ENCODE measurements at regions not wholly inside any gene's neighbourhood (a gene's known extent, or its start where the extent isn't known, plus 50 kb on each side); places are given as distances from the start of the nearest gene placed in this dataset.
"Not testable (repeated sequence)": the region's sequence is repeated elsewhere in the genome, so short reads cannot be mapped to it uniquely, and the experiment has no call there.

DNA sequence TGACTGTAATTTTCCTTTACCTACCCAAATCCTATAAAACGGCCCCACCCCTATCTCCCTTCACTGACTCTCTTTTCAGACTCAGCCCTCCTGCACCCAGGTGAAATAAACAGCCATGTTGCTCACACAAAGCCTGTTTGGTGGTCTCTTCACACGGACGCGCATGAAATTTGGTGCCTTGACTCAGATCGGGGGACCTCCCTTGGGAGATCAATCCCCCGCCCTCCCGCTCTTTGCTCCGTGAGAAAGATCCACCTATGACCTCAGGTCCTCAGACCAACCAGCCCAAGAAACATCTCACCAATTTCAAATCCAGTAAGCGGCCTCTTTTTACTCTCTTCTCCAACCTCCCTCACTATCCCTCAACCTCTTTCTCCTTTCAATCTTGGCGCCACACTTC is 1344.7 kb upstream of the GOT2 start:
- in situ Hi-C loops (cut with HindIII; ENCODE audit: low sequenced_read_pairs) = not testable (repeated sequence)

DNA sequence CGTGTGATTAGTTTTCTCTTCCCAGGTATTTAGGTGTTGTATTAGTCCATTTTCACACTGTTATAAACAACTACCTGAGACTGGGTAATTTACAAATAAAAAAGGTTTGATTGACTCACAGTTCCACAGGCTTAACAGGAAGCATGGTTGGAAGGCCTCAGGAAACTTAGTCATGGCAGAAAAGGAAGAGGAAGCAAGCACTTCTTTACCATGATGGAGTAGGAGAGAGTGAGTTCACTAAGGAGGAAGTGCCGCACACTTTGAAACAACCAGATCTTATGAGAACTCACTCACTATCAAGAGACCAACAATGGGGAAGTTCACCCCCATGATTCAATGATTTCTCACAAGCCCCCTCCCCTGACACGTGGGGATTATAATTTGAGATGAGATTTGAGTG is 1343.7 kb upstream of the GOT2 start:
- in situ Hi-C loops (cut with HindIII; ENCODE audit: low sequenced_read_pairs) = no loop called here

DNA sequence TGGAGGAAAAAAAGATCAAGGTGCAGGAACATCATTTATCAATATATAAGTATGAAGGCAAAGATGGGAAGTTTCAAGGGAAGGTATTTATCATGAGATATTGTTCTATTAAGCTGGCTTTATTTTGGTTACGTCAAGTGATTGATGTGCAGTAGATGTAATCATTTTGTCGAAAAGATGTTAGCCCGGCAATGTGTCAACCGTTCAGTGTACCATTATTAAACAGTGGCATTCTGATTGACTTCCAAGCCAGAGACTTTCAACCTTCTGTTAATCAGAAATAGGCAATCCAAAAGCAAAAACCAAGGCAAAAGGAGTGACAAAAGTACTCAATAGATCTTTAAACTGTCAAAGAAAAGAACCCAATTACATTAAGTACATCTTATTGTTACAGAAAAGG is 1340.3 kb upstream of the GOT2 start:
- in situ Hi-C loops (cut with HindIII; ENCODE audit: low sequenced_read_pairs) = no loop called here

DNA sequence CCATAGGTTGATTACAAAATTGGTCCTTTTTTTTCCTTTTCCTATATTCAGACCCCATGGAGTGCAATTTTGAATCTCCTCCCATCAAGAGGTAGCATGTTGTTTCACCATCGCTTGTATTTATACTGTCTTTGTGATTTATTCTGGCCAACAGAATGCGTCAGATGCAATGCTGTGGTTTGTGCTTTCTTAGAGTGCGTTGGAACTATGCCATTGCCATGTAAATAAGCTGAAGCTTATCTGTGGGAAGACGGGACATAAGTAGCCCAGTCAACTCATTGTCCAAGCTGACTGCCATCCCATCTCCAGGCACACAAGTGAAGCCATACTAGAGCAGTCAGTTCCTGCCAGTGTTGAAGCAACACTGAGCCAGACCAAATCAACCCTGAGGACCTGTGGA is 1339.3 kb upstream of the GOT2 start:
- in situ Hi-C loops (cut with HindIII; ENCODE audit: low sequenced_read_pairs) = no loop called here

DNA sequence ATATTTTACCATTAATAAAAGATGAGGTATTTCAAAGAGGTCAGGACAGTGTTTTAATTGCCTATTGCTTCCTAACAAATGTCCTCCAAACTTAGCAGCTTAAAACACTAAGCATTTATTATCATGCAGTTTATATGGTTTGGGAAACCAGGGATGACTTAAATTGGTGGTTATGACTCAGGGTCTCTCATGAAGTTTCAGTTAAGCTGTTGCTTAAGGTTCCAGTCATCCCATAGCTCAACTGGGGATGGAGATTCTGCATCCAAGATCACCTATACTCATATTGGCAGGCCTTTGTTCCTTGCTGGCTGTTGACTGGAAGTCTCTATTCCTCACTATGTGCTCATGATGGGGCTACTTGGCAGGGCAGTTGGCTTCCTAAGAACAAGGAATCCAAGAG is 1329.9 kb upstream of the GOT2 start:
- in situ Hi-C loops (cut with HindIII; ENCODE audit: low sequenced_read_pairs) = no loop called here

DNA sequence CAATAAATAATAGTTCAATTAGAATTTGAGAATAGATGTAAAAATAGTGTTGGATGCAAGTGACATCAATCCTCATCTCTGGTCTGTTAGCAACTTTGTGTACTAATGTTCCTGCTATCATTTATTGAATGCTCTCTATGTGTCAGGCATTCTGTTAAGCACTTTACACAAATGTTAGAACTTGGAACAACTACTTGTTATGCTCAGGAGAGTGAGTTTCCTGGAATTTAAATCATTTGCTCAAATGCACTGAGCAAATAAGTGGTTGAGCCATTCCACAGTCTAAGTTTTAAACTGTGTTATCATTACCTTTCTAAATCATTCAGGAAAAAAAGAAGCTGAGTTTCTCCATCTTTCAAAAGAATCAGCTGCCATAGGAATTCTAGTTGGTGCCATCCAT is 1327.3 kb upstream of the GOT2 start:
- in situ Hi-C loops (cut with HindIII; ENCODE audit: low sequenced_read_pairs) = no loop called here

DNA sequence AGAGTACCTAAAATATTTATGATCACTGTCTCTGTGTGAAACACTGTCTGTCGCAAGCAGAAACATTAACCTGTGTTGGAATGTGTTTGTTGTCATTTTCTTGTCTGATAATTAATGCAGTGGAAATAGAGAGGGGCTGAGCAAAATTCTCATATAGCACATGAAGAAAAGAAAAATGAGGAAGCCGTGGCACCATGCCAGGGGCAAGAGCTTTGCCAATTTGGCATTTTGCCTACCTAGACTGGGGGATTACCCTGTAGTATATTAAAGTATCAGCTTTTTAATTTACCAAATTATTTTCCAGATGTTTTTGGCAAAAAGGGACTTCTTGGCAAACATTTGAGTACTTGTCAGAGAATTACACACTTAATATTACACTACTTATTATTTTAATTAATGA is 1326.6 kb upstream of the GOT2 start:
- in situ Hi-C loops (cut with HindIII; ENCODE audit: low sequenced_read_pairs) = no loop called here

DNA sequence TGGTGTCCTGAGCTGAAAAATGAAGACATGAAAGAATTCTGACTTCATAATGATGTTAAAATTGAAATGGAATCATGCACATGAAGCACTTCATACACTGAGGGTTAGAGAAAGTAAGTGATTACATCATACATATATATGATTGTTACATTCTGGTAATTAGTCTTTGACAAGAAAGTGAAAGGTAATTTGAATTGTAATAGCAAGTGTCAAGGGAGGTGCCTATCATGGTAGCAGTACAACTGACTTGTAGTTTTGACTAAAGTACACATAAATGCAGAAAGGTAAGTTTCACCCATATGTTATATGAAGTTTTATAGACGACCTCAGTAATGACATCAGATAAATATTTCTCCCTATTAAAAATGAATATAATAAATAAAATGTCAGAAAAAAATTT is 1325.0 kb upstream of the GOT2 start:
- in situ Hi-C loops (cut with HindIII; ENCODE audit: low sequenced_read_pairs) = no loop called here

DNA sequence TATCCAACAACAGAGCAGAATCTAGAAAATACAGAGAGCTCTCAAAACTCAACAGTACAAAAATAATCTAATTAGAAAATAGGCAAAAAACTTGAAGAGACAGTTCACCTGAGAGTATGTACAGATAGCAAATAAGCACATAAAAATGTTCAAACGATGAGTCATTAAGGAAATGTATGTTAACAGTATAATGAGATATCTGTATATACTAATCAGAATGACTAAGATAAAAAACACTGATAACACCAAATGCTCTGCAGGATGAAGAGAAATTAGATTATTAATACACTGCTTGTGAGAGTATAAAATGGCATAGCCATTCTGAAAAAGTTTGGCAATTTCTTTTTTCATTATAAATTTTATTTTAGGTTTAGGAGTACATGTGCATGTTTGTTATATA is 1307.6 kb upstream of the GOT2 start:
- in situ Hi-C loops (cut with HindIII; ENCODE audit: low sequenced_read_pairs) = no loop called here

DNA sequence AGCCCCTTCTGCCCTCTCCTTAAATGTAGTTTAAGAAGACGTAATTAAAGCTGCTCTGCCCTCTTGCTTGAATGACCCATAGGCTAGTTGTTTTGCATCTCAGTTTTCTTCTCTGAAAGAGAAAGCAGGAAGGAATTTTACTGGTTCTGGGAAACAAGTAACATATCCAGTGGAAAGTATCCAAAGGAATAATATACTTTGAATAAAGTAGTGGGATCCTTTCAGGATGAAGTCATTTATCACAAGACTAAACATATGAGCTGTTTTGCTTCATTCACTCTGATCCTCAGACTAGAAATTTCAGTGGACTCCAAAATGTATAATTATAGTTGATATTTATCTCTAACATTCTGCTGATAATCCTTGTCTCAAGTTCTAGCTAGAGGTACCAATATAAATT is 1297.6 kb upstream of the GOT2 start:
- in situ Hi-C loops (cut with HindIII; ENCODE audit: low sequenced_read_pairs) = no loop called here

DNA sequence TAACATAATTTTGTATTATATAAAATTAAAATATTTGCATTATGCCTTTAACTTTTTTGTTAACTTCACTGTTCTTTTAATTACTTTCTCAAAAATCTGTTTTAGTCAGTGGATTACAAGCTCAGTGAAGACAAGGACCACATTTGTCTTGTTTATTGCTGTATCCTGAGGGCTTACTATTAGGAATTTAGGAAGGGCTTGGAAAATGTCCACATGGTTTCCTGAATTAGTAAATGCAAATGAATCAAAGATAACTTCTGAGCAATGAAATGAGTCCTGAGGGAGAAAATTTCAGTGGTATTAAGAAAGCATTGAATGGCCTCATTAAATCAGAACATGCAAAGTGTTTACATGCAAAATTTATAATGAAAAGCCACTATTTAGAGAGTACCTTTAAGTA is 1293.2 kb upstream of the GOT2 start:
- in situ Hi-C loops (cut with HindIII; ENCODE audit: low sequenced_read_pairs) = no loop called here

DNA sequence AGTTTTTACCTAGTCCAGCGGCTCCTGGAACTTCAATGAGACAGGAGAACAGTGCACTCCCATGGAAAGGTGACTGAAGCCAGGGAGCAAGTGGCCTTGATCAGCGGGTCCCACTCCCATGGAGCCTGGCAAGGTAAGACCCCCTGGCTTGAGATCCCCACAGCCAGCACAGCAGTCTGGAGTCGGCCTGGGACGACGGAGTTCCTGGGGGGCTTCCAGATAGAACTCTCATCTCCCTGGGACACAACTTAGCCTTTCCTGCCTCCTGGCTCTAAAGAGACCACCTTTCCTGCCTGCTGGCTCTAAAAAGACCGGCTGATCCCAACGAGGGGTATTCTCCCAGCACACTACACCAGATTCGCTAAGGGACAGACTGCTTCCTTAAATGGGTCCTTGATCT is 1279.0 kb upstream of the GOT2 start:
- in situ Hi-C loops (cut with HindIII; ENCODE audit: low sequenced_read_pairs) = no loop called here

DNA sequence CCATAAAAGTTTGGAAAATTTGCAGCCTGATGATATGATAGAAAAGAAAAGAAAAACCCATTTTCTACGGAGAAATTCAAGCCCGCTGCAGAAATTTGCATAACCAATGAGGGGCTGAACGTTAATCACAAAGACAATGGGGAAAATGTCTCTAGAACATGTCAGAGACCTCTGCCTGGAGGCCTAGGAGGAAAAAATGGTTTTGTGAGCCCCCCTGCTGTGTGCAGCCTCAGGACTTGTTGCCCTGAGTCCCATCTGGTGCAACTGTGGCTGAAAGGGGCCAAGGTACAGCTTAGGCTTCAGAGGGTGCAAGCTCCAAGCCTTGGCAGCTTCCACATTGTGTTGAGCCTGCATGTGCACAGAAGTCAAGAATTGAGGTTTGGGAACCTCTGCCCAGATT is 1267.4 kb upstream of the GOT2 start:
- in situ Hi-C loops (cut with HindIII; ENCODE audit: low sequenced_read_pairs) = no loop called here

DNA sequence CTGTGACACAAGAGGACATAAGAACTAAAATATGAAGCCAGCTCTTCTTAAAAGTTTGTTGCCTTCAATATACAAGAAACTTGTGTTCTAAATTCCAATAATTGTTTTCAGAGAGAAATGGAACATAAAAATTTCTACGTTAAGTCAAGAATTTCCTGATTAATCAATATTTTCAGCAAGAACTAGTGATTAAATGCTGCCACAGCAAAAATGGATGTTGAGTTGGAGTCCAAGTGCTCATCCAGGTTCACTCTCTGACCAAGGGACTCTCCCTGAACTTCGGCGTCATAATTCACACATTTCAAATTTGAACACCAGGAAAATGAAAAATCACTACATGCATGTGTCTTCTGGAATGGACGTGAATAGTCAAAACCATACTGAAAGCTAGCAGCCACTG is 1263.6 kb upstream of the GOT2 start:
- in situ Hi-C loops (cut with HindIII; ENCODE audit: low sequenced_read_pairs) = no loop called here

DNA sequence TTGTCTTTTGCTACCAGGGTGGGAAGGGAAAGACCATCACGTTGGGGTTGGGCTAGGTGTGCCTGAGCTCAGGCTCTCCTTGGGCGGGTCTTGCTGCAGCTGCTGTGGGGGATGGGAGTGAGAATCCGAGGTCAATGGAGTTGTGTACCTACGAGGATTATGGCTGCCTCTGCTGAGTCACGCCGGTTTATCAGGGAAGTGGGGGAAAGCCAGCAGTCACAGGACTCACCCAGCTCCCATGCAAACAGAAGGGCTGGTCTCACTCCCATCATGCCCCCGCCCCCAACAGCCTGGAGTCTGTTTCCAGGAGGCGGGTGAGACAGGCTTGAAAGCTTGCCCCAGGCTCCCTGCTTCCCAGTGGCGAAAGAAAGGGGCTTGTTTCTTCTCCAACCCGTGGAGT is 1259.0 kb upstream of the GOT2 start:
- in situ Hi-C loops (cut with HindIII; ENCODE audit: low sequenced_read_pairs) = no loop called here

DNA sequence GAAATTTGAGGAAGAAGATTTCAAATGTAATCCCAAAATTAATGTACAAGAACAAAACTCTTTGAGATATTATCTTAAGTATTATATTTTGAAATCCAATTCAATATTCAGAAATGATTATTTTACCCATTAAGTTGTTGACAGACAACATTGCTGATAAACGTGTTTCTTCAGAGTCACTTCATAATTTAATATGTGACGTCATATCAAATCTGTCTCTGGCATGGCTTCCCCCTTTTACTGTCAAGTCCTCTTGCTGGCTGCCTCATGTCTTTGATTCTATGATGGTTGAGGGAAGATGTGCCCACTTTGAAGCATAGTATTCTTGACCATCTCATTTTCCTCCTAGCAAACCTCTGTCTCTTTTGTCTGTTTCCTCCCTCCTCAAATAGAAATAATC is 1257.1 kb upstream of the GOT2 start:
- in situ Hi-C loops (cut with HindIII; ENCODE audit: low sequenced_read_pairs) = no loop called here

DNA sequence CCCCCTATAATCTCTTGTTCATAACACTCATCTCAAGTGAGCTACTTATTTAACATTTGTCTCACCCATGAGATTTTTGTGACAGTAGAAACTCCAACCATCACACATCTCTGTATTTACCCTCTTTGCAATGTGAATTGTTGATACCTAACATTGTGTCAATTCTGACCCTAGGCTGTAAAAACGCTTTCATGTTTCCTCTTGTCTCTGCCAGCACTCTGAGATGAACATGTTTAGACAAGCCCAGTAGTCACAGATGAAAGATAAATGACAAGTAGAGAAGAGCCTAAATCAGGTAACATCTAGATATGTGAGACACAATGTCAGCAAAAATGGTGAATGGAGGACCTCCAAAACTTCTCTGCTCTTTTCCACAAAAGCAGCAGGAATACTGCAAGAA is 1254.5 kb upstream of the GOT2 start:
- in situ Hi-C loops (cut with HindIII; ENCODE audit: low sequenced_read_pairs) = no loop called here

DNA sequence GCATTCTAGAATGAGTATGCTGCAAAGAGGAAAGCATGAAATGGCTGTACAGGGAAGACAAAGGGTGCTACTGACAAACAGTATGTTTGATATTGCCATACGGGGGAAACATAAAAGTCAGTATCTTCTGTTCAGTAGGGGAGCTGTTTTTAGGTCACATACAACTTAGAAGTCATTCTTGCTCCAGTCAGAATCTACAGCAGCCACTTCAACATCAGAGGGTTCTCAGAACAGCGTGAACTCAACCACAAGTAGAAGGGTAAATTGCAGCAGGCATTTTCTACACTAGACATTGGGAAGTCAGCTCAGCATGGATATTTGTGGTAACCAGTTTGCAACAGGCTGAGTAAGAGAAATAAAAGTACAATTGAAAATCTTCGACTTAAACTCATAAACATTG is 1241.8 kb upstream of the GOT2 start:
- in situ Hi-C loops (cut with HindIII; ENCODE audit: low sequenced_read_pairs) = no loop called here

DNA sequence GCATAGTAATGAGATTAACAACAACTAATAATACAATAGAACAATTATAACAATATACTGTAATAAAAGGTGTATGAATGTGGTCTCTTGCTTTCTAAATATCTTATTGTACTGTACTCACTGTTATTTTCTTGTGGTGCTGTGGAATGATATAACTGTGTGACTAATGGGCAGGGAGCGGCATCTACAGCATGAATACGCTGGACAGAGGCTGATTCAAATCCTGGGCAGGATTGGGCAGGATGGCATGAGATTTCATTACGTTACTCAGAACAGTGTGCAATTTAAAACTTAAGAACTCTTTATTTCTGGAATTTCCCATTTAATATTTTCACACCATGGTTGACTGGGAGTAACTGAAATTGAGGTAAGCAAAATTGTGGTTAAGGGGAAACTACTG is 1239.8 kb upstream of the GOT2 start:
- in situ Hi-C loops (cut with HindIII; ENCODE audit: low sequenced_read_pairs) = no loop called here

DNA sequence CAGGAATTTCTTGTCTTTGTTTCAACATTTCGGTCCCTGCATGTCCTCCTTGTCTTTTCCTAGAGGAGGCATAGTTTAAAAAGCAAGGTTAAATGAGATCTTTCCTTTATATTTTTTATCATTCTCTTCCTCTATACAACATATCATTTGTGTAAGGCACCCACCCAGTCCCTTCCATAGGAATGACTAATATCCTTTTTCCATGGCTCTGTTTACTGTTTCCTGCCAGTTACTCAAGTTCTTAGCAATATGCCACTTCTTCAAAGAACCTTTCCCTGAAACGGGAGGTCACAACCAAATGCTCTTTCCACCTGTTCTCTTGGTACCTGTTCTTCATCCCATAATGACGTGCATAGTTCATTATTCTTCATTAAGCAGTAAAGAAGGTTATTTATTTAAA is 1237.1 kb upstream of the GOT2 start:
- in situ Hi-C loops (cut with HindIII; ENCODE audit: low sequenced_read_pairs) = no loop called here

DNA sequence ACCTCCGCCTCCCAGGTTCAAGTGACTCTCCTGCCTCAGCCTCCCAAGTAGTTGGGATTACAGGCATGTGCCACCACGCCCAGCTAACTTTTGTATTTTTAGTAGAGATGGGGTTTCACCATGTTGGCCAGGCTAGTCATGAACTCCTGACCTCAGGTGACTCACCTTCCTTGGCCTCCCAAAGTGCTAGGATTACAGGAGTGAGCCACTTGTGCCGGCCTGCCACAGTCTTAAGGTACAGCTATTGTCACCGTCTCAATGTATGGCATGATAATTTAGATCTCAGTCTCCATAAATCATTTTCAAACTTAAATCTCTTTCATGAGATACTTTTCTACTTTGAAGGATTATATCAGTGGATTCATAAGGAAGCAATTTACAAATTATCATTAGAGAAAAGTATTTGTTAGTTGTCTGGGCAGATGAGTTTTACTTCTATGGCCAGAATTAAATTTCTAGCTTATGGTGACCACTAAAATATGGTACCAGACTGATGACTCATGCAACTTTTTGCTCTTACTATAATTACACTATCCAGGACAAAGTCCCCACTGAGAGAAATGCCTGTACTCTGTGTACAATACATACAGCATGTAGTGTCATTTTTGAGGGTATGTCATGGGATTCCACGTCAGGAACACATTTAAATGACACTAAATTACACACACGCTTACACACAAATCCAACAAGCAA is 1230.3 kb upstream of the GOT2 start:
- in situ Hi-C loops (cut with HindIII; ENCODE audit: low sequenced_read_pairs) = no loop called here

DNA sequence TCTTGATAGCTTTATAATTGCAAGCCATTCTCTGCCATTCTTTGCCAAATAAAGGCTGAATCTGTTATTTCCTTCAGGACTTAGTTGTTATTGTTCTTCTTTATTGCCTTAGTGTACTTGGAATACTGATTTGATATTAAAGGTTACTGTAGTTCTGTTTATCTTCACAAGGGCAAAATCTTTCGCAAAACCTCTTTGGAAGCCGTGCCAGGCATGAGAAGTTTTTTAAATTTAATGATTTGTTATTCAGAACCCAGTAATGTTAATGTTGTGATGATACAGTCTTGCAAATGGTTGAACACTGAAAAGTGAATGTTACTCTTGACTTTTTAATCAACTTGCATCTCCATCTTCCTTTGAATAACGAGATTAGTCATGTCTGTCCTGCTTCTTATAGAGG is 1225.2 kb upstream of the GOT2 start:
- in situ Hi-C loops (cut with HindIII; ENCODE audit: low sequenced_read_pairs) = no loop called here

DNA sequence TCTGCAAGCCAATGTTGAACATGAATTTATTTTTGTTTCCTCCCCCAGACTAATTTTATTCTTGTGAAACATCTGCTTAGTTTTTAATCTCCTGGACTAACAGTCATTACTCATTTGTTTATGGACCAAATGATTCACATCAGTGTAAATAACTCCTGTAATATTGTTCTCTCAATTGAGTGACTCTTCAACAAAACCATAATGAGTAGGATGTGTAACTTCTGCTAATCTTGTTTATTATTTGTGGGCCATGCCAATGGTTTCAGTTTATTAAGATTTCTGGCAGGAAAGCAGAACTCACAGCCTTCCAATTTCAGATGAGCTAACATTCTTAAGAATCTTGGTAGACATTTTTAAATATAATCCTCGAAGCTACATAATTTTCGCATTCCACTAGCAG is 1216.3 kb upstream of the GOT2 start:
- in situ Hi-C loops (cut with HindIII; ENCODE audit: low sequenced_read_pairs) = no loop called here

DNA sequence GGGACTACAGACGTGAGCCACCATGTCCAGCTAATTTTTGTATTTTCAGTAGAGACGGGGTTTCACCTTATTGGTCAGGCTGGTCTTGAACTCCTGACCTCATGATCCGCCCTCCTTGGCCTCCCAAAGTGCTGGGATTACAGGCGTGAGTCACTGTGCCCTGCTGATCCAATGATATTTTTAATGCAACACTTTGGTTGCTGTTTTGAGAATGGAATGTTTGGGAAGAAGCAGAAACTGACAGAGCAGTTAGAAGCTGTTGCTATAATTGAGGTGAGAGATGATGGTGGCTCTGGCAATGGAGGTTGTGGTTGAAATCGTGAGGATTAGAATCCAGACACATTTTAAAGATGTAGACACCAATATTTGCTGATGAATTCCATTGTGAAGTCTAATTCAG is 1209.9 kb upstream of the GOT2 start:
- in situ Hi-C loops (cut with HindIII; ENCODE audit: low sequenced_read_pairs) = not testable (repeated sequence)

Data from DLD1 (cell line).